Upper lobe of right lung (tissue), 1 donor: ENCODE measurements at regions not wholly inside any gene's neighbourhood (a gene's known extent, or its start where the extent isn't known, plus 50 kb on each side); places are given as distances from the start of the nearest gene placed in this dataset.

ENCODE experiments used
- ATAC-seq: fragments of 200-7000 bp; cut with Tn5 transposase; one replicate; pipeline ENCODE4 v1.9.1; 2020; ENCODE audit warnings: mild to moderate bottlenecking, moderate library complexity
- DNase-seq: peaks from one replicate; pipeline ENCODE4 v3.0.0-alpha.2; 2020
- H3K27ac ChIP-seq: fragments of 200-600 bp; one replicate; pipeline ENCODE4 v1.8.0; 2022
- H3K27me3 ChIP-seq: fragments of 200-600 bp; one replicate; pipeline ENCODE4 v1.8.0; 2022; ENCODE audit warnings: mild to moderate bottlenecking
- H3K36me3 ChIP-seq: fragments of 200-600 bp; one replicate; pipeline ENCODE4 v1.8.0; 2022
- H3K4me1 ChIP-seq: fragments of 200-600 bp; one replicate; pipeline ENCODE4 v1.8.0; 2022
- H3K4me3 ChIP-seq: fragments of 200-600 bp; one replicate; pipeline ENCODE4 v1.8.0; 2022; ENCODE audit warnings: mild to moderate bottlenecking
- H3K9me3 ChIP-seq: fragments of 200-600 bp; one replicate; pipeline ENCODE4 v1.8.0; 2022
- intact Hi-C: fragments of 100-400 bp; cut with DNase I; formaldehyde crosslinking; loops from one replicate; pipeline ENCODE4 v1.11.0; 2022
- TF ChIP-seq, protein P1 (sequence below): fragments of 200-600 bp; IDR thresholded peaks from one replicate; pipeline ENCODE4 v1.8.0; 2022; ENCODE audit warnings: antibody characterized with exemption
- donor health status: DM: no; HTN: yes; CAD: no; lungs with severe emphysema.

DNA sequence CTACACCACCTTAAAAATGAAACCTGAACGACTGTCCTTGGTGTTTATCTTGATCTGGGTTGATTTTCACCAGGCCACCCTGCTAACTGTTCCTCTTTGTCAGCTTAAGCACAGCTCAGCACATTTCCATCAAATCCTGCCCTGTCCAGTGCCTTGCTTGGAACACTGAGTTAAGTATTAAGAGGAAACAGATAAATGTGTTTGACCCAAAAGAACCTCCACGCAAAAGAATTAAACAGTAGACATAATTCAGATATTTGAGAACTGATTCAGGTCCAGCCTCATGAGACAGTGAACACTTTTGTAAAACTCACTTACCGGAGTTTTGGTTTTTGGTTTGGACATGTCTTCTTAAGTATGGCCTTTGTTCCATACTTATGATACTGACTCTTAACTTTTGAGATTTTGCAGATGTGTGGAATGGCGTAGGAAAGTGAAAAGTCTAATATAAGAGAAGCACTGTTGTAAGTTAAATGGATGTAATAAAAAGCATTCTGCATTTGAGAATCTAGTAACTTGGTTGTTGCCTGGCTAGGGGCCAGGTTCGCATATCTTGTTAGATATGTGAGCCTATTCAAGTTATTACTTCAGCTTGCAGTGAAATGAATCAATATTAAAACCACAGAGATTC, 88.9 kb upstream of the SERPINE2 start:
- H3K4me3 ChIP-seq = no peak overlapping the region
- DNase-seq (no peak), ATAC-seq (no peak)
- no peaks in the 10 kb centered on the region for H3K27me3 ChIP-seq
- TF ChIP-seq, protein P1, sequence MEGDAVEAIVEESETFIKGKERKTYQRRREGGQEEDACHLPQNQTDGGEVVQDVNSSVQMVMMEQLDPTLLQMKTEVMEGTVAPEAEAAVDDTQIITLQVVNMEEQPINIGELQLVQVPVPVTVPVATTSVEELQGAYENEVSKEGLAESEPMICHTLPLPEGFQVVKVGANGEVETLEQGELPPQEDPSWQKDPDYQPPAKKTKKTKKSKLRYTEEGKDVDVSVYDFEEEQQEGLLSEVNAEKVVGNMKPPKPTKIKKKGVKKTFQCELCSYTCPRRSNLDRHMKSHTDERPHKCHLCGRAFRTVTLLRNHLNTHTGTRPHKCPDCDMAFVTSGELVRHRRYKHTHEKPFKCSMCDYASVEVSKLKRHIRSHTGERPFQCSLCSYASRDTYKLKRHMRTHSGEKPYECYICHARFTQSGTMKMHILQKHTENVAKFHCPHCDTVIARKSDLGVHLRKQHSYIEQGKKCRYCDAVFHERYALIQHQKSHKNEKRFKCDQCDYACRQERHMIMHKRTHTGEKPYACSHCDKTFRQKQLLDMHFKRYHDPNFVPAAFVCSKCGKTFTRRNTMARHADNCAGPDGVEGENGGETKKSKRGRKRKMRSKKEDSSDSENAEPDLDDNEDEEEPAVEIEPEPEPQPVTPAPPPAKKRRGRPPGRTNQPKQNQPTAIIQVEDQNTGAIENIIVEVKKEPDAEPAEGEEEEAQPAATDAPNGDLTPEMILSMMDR = no peak
- H3K27ac ChIP-seq = no peak overlapping the region
- H3K9me3 ChIP-seq = no peaks in the 10 kb centered on the region
- no peaks in the 10 kb centered on the region for H3K4me1 ChIP-seq
- intact Hi-C loops = no loop called here
- H3K36me3 ChIP-seq = no peaks in the 10 kb centered on the region

- Histone ChIP-seq H3K4me1 (no peaks in the 10 kb centered on the region), H3K27ac (no peak overlapping the region), H3K27me3 (no peaks in the 10 kb centered on the region), H3K9me3 (no peaks in the 10 kb centered on the region), H3K36me3 (no peaks in the 10 kb centered on the region), H3K4me3 (no peak overlapping the region)
- intact Hi-C loops = no loop called here
- TF ChIP-seq, protein P1 = no peak
- no peak for ATAC-seq
- DNase-seq = no peak
Observed at GRCh38 chr2:224126440-224126839, 87.4 kb upstream of the SERPINE2 start.

DNA sequence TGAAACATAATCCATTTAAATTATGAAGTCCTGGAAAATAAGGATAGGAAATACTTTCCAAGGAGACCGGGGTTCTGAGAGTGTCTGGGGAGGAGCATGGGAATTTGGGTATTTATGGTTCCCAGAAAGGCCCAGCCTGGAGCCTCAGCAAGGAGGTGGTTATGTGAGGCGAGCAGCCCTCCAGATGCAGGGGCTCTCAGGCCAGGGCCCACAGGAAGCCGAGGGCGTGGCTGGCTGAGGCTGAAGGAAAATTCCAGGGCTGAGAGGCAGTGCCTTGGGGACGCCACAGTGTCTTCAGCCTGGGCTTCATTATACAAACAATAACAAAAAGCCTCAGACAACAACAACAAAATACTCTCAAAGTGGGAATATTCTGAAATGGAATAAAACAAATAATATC, 86.9 kb upstream of the SERPINE2 start:
- no peak overlapping the region for H3K27ac ChIP-seq

GRCh38 chr2:224122542-224122941, 83.5 kb upstream of the SERPINE2 start:
- no peak overlapping the region for H3K4me3 ChIP-seq
- TF ChIP-seq, protein P1 = no peak
- no peak for DNase-seq
- intact Hi-C loops = no loop called here
- H3K4me1 ChIP-seq = no peaks in the 10 kb centered on the region
- no peaks in the 10 kb centered on the region for H3K27me3 ChIP-seq
- H3K36me3 ChIP-seq = no peaks in the 10 kb centered on the region
- ATAC-seq = no peak
- no peaks in the 10 kb centered on the region for H3K9me3 ChIP-seq
- H3K27ac ChIP-seq = no peak overlapping the region

More for the DNA sequence above, 86.9 kb upstream of the SERPINE2 start:
- Histone ChIP-seq H3K36me3 (no peaks in the 10 kb centered on the region), H3K27me3 (no peaks in the 10 kb centered on the region), H3K4me3 (no peak overlapping the region), H3K4me1 (no peaks in the 10 kb centered on the region), H3K9me3 (no peaks in the 10 kb centered on the region)
- DNase-seq (no peak), ATAC-seq (no peak)
- TF ChIP-seq, protein P1 = no peak
- intact Hi-C loops = no loop called here

DNA sequence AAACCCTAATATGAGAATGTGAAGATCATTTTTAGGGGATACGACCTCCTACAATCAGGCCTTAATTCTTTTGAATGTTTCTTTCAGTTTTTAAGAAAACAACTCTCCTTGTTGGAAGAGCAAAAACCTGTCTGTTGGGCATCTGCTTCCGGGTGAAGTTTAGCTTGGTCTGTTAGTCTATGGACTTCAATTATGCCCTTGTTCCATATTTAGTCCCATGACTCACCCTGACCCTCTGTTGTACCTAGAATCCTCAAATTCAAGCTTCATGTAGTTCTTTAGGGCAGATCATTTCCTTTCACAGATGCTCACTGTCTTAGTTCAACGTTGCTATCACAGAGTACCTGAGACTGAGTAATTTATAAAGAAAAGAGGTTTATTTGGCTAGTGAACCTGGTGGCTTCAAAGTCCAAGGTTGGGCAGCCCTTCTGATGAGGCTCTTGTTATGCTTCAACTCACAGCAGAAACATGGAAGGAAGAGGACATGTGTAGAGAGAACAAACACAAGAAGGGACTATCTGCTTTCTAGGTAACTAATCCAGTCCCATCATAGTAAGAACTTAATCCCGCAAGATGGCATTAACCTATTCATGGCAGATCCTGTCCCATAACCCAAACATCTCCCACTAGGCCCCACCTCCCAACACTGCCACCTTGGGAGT, 82.5 kb upstream of the SERPINE2 start:
- ATAC-seq = no peak
- Histone ChIP-seq H3K27me3 (no peaks in the 10 kb centered on the region), H3K27ac (no peak overlapping the region), H3K4me3 (no peak overlapping the region), H3K9me3 (no peaks in the 10 kb centered on the region), H3K4me1 (no peaks in the 10 kb centered on the region), H3K36me3 (no peaks in the 10 kb centered on the region)
- no peak for DNase-seq
- intact Hi-C loops = no loop called here
- TF ChIP-seq, protein P1 = no peak
